ENCODE measurements at regions not wholly inside any gene's neighbourhood (a gene's known extent, or its start where the extent isn't known, plus 50 kb on each side); places are given as distances from the start of the nearest gene placed in this dataset.

DNA sequence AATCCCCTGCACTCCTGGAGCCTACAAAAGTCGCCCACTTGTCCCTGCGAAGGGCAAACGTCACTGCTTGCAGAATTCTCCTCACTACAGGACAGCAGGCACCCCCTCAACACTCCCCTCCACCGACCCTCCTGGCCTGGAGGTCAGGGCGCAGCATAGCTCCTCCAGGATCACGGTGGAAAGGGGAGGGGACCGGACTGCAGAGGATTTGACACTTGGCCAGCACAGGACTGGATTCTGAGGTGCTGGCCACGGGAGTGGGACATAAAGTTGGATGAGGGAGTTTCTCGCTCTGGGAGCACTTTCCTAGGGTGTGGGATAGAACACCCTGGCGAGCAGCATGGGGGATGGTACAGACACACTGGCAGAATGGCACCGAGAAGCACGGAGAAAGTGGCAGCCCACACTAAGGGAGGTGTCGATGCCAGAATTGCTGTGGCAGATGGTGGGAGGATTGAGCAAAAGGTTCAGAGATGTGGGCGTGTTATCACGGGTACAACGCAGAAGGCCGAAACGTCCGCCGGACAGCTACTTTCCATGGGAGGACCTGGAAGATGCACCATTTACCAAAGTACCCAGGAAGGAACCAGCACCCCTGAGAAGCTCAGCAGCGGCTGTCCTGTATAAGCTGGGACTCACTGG is 51.4 kb upstream of the DIO3 start:
- H3K4me3 ChIP-seq (ENCODE audit: low read length): no peak overlapping the region
- no peak for DNase-seq (ENCODE audit: low read depth)
- no peak for TF ChIP-seq CTCF (IDR thresholded peaks at IDR 0.05; ENCODE audit: insufficient read depth, low read depth, low read length, missing control alignments)

DNA sequence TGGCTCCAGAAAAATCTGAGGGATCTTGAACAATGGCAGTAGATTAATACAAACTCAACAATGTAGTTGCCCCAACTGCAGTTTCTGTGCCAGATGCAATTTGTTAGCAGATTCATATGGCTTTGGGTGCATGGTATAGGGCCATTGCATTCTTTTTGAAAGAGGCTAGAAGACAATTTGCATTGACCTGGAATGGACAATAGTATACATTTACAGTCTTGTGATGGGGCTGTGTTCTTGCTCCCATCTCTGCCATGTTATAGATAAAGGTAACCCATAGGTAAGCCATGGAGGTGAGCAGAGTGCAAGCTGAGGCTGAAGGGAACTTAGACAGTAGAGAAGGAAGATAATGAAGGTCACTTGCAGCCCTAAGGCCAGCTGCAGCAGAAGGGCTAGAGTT is 50.1 kb upstream of the DIO3 start:
- no peak for TF ChIP-seq CTCF (IDR thresholded peaks at IDR 0.05; ENCODE audit: insufficient read depth, low read depth, low read length, missing control alignments)
- H3K4me3 ChIP-seq (ENCODE audit: low read length): no peak overlapping the region
- no peak for DNase-seq (ENCODE audit: low read depth)

Data from epithelial cell of esophagus (primary cell).